HCEC 1CT (cell line): ENCODE measurements at regions not wholly inside any gene's neighbourhood (a gene's known extent, or its start where the extent isn't known, plus 50 kb on each side); places are given as distances from the start of the nearest gene placed in this dataset.
A peak's percentile ranks its signal among the peaks of the same experiment; 100 is the strongest.
"Not testable (repeated sequence)": the region's sequence is repeated elsewhere in the genome, so short reads cannot be mapped to it uniquely, and the experiment has no call there.

Experiments
- DNase-seq: peaks from one replicate; pipeline ENCODE4 v3.0.0-alpha.2; 2017

GRCh38 chr19:13712767-13713201, 51.5 kb upstream of the MRI1 start:
- DNase-seq, result no peak

DNA sequence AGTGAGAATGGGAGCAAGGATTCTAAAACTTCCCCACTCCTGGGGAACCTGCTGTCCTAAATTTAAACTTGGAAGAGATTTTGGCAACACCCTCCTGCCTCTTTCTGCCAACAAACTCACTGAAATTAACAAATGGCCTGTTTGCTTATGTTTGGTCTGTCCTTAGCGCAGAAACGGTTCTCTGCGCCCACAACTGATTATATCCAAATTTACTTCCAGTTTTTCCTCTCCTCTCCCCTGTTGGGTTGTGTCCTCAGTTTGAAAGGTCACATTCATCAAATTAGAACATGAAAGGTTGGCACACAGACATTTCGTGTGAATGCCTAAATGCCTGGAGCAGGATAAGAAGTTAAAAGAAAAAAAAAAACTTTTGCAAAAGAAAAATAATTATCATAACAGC, 56.4 kb upstream of the MRI1 start:
- no peak for DNase-seq

DNA sequence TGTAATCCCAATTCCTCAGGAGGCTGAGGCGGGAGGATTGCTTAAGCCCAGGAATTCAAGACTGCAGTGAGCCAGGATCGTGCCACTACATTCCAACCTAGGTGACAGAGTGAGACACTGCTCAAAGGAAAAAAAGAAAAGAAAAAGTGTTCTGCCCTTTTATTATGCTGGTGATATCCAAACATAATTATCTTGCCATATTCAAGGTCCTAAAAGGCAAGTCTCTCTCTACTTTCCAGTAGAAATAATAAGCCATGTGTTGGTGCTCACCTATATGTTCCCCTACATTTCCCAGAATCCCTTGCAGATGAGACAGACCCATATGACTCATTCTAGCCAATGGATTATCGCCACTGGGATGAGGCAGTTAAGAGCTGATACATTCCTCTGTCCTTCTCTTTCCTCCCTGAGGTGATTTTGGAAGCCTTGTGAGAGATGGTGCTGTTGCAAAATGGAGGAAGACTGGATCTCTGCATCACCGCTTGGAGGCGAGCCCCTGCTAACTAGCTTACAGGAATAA, 58.3 kb upstream of the MRI1 start:
- no peak for DNase-seq

- no peak for DNase-seq
These were observed 59.1 kb upstream of the MRI1 start for GRCh38 chr19:13705201-13705600.

DNA sequence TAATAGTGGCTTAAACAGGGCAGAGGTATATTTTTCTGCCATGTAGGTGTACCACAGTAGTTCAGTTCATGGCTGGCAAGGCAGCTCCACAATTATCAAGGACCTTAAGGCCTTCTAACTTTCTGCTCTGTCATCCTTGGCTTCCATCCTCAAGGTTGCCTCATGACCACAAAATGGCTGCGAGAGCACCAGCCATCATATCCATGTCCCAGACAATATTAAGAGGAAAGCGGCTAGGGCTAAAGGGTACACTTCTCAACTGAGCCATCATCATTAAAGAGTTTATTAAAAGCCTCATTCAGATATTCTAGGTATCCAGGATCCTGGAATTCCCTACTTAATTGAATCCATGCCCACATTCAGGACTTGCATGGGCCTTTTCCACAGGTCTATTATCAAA, 62.7 kb upstream of the MRI1 start:
- DNase-seq, result no peak

- no peak for DNase-seq
These were observed 63.7 kb upstream of the MRI1 start for GRCh38 chr19:13700621-13701020.

DNA sequence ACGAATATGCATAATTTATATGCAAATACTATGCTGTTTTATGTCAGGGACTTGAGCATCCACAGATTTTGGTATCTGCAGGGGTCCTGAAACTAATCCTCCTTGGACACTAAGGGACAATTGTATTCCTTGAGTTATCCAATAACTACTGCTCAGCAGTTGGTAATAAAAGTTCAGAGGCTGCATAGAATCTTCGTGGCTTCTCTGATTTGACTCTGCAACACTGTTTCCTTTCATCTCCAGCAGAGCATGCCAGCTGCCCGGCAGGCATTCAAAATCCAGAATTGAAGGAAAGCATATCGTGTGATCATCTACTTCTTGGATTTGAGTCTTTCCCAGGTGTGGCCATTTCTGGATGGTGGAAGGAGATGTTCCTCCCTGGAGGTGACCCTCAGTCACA, 64.5 kb upstream of the MRI1 start:
- no peak for DNase-seq

DNA sequence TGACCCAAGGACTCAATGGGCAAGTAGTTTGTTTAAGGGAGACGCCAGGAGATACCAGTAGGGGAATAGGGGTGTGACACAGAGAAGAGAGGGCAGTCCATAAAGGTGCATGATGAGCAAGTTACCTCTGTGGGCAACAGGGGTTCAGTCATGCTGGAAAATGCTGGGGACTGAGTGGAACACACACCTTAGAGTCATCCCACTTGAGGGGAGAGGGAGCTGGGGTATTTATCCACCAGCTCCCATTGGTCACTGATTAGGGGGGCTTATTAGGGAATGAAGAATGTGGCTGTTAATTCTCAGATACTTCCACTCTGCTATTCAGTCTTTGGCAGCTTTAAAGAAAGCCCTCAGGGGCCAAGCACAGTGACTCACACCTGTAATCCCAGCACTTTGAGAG, 67.5 kb upstream of the MRI1 start:
- DNase-seq, result no peak

DNA sequence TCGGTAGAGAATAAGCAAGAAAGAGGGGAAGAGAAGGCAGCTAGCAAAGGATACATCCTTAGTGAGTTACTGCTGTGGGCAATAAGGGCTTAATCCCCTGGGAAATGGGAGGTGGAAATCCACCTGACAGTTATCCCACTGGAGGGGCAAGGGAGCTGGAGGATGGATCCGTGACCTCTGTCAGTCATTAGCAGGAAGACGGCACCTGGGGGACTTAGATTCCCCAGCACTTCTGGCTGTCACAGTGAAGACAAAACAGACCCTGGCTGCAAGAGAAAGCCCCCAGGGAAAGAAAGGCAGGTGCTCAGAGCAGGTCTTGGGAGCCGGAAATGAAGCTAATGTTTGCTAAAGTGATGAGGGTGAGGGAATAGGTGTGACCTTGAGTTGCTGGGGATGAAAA, 70.4 kb upstream of the MRI1 start:
- DNase-seq, result no peak

DNA sequence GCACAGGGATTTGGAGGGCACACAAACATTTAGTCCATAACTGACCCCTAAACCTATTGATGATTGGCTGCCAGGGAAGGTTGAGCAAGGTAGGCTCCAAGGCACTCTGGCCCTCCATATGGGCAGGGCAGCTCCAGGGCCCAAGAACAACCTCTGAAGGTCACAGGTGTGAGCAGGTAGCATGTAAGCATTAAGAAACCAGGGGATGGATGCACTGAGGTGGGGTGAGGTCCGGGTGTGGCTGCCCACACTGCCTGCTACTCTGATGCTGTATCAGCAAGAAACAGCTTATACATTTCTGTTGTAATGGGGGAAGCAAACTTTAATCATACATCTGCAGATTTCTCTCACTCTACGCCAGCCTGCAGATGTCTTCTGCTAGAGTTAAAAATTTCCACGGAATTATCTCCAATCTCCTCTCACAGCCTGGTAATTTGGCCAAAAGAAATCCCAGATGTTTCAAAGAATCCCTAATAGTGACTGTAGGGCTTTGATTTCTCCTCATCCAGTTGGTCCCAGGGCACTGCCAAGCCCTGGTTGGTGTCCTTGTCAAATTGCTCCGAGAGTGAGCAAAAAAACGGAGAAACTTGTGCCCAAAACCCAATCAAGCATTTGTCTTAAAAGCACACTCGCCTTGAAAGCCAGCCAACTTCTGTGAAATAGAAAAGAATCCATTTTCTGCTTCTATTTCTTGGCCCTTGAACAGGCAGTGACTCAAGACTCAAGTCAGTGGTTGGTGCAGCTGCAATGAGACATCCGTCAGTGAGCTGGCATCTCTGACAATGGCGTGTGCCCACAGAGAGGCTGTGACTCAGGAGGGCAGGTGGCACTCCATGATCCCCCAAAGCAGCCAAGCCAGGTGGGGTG, 72.5 kb upstream of the MRI1 start:
- peak; percentile 29 for DNase-seq

DNA sequence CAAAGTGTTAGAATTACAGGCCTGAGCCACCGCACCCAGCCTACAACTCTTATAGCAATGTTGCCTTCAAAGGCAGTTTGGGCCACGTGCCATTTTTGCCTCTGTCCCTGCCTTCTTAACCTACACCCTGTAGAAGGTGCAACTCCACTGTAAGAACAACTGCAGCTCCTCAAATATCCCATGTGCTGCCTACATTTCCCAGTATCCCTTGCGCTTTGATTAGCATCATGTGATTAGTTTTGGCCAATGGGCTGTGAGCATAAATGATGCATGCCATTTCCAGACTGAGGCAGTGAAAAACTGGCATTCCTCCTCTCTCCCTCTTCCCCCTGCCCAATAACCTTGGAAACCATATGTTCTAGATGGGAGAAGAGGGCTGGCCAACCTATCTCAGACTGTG, 75.2 kb upstream of the MRI1 start:
- DNase-seq, result peak; percentile 9

DNA sequence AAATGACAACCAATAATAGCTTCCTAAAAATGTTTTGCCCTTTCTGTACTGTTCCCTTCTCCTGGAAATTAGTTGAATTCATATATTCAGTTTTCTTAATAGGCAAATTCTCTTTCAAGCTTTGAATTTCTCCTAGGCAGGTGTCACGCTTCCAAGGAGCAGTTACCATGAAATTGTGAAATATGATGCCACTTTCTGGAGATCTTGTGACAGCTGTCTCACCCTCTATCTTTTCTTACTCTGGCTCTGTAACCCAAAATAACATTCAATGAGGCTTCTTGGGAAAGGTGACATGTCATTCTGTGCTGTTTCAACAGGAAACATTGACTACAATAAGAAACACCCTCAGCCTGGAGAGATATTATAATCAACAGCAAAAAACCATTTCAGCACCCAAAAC, 80.3 kb upstream of the MRI1 start:
- no peak for DNase-seq

DNA sequence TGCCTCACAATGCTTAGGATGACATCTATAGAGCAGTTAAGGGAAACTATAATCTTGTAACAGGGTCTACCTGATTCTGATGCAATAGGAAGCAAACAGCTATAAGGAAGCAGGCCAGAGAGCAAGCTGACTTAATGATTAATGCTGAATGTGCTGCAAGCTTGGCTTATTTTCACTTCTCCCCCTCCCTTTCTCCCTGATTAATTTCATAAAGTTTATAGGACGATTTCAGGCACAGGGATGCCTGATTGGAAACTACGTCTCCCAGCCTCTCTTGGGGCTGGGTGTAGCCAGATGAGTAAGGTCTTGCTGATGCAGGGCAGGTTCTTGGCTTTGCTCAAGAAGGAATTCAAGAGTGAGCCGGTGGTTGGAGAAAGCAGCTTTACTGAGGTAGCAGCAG, 82.8 kb upstream of the MRI1 start:
- DNase-seq, result no peak

- not testable (repeated sequence) for DNase-seq
These were observed 83.5 kb upstream of the MRI1 start for GRCh38 chr19:13680708-13681360.

- not testable (repeated sequence) for DNase-seq
These were observed 87.4 kb upstream of the MRI1 start for GRCh38 chr19:13676967-13677366.

- peak; percentile 7 for DNase-seq
These were observed 91.7 kb upstream of the MRI1 start for GRCh38 chr19:13672480-13673175.

DNA sequence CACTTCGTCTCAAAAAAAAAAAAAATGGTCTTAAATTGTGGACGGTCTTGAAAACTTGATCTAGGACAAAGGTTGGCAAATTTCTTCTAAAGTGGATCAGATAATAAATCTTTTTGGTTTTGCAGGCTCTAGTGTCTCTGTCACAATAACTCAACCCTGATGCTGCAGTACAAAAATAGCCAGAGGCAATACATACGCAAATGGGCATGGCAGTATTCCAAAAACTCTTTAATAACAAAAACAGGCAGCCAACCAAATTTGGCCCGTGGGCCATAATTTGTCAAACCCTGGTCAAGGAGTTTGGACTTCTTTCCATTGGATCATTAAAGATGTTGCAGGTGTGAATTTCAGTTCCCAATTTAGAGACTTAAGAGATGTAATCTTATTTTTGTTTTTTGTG, 93.5 kb upstream of the MRI1 start:
- no peak for DNase-seq

- DNase-seq, result no peak
These were observed 94.5 kb upstream of the MRI1 start for GRCh38 chr19:13669780-13670355.

DNA sequence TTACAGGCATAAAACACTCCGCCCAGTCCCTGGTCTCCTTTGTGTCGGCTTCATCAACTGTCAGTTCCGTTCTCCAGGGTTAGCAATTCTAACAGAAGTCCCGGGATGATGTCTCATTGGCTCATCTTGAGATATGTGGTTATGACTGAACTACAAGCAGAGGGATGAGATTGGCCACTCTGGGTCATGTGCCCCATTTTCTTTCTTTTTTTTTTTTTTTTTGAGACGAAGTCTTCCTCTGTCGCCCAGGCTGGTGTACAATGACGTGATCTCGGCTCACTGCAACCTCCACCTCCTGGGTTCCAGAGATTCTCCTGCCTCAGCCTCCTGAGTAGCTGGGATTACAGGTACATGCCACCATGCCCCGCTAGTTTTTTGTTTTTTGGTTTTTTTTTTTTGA, 95.4 kb upstream of the MRI1 start:
- no peak for DNase-seq

DNA sequence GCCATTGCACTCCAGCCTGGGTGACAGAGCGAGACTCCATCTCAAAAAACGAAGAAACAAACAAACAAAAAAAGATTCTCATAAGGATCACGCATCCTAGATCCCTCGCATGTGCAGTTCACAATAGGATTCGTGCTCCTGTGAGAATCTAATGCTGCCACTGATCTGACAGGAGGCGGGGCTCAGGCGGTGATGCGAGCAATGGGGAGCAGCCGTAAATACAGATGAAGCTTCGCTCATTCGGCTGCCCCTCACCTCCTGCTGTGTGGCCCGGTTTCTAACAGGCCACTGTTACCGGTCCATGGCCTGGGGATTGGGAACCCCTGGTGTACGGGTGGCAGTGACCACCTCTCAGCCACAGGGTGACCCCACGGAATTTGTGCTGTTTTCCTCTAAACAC, 98.2 kb upstream of the MRI1 start:
- DNase-seq, result no peak

GRCh38 chr19:13665125-13665905, 99.0 kb upstream of the MRI1 start:
- DNase-seq, result no peak

- DNase-seq, result no peak
These were observed 111.3 kb upstream of the MRI1 start for GRCh38 chr19:13652810-13653590.
